Keratinocyte (primary cell): ENCODE measurements at regions not wholly inside any gene's neighbourhood (a gene's known extent, or its start where the extent isn't known, plus 50 kb on each side); places are given as distances from the start of the nearest gene placed in this dataset.

Experiments used
- EZH2 ChIP-seq: IDR thresholded peaks from one replicate; pipeline ENCODE4 v1.6.1; 2012; ENCODE audit warnings: inconsistent platforms, mild to moderate bottlenecking, low read length, moderate library complexity
- TF ChIP-seq, protein P1 (sequence below), 3 experiments: IDR thresholded peaks in 1 of 3; conservative IDR thresholded peaks in 1 of 3; optimal IDR thresholded peaks in 1 of 3; 2 replicates in 2 of 3; 3 replicates in 1 of 3; pipeline versions ENCODE3 to v1.5.1; 2011; ENCODE audit warnings: low read length in 3 of 3, mild to moderate bottlenecking in 3 of 3, moderate library complexity in 2 of 3, control low read depth in 1 of 3, inconsistent platforms in 1 of 3; ENCODE audit not compliant: insufficient read depth in 2 of 3; ENCODE audit errors: extremely low read depth in 1 of 3

DNA sequence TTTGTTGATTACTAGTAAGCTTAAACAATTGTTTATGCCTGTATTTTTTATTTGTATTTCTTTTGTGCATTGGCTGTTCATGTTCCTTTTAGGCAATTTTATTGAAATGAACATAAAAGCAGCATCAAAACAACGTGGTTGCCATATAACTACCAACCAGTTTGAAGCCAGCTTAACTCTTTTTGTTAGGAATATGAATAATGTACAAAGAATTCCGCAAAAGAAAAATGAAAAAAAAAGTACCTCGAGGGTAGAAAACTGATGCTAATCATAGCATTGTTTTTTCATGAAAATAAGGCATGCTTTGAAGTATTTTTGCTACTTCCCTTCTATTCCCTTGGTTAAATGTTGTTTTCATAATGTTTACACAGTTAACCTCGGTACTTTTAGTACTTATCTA, 1024.0 kb upstream of the SLIT2 start:
- TF ChIP-seq, protein P1, sequence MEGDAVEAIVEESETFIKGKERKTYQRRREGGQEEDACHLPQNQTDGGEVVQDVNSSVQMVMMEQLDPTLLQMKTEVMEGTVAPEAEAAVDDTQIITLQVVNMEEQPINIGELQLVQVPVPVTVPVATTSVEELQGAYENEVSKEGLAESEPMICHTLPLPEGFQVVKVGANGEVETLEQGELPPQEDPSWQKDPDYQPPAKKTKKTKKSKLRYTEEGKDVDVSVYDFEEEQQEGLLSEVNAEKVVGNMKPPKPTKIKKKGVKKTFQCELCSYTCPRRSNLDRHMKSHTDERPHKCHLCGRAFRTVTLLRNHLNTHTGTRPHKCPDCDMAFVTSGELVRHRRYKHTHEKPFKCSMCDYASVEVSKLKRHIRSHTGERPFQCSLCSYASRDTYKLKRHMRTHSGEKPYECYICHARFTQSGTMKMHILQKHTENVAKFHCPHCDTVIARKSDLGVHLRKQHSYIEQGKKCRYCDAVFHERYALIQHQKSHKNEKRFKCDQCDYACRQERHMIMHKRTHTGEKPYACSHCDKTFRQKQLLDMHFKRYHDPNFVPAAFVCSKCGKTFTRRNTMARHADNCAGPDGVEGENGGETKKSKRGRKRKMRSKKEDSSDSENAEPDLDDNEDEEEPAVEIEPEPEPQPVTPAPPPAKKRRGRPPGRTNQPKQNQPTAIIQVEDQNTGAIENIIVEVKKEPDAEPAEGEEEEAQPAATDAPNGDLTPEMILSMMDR (optimal IDR thresholded peaks at IDR 0.05 in 1 of 3, IDR thresholded peaks at IDR 0.05 in 1 of 3, conservative IDR thresholded peaks at IDR 0.05 in 1 of 3; ENCODE audit: extremely low read depth in 1 of 3, insufficient read depth in 2 of 3, low read length in 3 of 3) = no peak
- TF ChIP-seq EZH2 = no peak
